GM21423 (cell line): ENCODE measurements at regions not wholly inside any gene's neighbourhood (a gene's known extent, or its start where the extent isn't known, plus 50 kb on each side); places are given as distances from the start of the nearest gene placed in this dataset.
"Not testable (repeated sequence)": the region's sequence is repeated elsewhere in the genome, so short reads cannot be mapped to it uniquely, and the experiment has no call there.

Experiments
- ATAC-seq: cut with Tn5 transposase; IDR thresholded peaks from one replicate; pipeline ENCODE4 v1.9.1; 2021; ENCODE audit warnings: mild to moderate bottlenecking, moderate library complexity; ENCODE audit not compliant: unreplicated experiment

DNA sequence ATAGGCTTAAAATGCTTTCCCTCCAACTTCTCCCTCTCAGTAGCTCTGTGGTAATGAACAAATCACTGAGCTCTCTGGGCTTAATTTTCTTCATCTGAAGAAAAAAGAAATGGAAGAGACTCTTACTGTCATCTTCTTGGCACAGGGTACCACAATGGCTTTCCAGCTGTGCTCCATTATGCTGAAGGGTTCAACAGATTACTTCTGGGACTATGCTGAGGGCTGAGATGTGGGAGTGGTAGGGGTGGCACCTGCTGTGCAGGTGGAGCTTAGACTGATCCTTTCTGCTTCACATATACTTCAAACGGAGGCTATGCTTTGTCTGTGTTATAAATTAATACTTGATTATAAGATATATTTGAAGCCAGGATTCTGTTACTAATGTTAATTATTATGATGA lies 840.2 kb upstream of the C9orf72 start:
- no peak for ATAC-seq

DNA sequence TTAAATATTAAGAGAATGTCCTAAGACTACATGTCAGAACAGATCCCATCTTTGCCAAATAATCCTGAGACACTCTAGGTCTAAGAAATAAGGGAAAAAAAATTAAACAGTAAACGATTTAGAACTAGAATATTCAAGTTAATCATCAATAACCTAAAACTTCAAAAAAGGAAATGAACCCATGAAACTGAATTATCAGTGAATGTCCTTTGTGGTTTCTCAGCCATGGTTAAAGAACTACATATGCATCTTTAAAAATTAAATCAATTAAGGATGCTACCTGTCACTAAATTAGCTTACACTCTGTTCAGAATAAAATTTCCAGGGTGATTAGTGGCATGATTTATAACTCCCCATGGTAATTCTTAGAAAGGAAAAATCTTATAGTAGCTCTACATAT lies 850.0 kb upstream of the C9orf72 start:
- no peak for ATAC-seq

DNA sequence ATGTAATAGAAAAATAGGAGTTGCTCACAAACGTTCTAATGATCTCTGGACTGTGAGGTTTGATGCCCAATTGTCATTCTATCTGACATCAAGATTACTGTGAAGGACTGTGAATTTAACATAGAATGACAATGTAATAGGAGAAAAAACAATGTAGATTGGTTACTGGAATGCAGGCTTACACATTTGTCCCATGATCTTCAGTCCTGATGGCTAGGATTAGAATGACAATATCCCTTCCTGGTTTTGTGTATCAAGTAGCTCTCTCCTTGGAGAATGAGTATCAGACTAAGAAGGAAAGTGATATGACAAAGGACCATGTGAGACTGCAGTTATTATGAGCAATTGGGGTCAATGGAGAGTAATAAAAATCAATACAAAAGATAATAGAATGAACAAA lies 862.2 kb upstream of the C9orf72 start:
- ATAC-seq: no peak

DNA sequence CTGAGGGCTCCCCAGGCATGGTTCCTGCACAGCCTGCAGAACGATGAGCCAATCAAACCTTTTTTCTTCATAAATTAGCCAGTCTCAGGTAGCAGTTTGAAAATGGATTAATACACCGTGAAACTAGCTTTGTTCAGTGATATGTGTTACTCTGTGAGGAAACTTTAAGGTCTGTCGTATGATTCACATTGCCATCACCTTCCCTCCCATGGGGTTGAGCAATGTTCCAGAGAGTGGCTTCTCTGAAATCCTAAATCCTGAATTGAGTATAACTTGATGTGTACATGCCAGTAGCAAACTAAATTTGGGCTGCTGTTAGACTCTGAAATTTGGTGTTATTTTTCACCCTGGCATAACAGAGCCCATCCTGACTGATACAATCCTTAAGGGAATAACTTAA lies 866.4 kb upstream of the C9orf72 start:
- no peak for ATAC-seq

DNA sequence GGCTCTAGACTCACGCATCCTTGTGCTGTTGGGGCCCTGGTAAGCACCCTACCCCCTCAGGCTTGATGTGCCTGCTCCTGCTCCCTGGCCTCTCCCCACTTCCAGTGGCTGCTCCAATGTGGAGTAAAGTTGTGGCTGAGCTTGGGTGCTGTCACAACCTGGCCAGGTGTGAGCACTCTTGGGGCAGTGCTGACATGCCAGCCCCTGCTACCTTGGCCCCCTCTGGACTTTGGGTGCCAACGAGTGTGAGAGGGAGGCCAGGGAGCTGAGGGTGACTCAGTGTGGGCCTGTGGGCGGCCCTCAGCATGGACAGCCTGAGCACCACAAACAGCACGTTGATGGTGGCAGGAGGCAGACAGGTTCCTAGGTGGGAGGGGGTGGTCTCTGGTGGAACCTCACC lies 870.2 kb upstream of the C9orf72 start:
- ATAC-seq: no peak

DNA sequence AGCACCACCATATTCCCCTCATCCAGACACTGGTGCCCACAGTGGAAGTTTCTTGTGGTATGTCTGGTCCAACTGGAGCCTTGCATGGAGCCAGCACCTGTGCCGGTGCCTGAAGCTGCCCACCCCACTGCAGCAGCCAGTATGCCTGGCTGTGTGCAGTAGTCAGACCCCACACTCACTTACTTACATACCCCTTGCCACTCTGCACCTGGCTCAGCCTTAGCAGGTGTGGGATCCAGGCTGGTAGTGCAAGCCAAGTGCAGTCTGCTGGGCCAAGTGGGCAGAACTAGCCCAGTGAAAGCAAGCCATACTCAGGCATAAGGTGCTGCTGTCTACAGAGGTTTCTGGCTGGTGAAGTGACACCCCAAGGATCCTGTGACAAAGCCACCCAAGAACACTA lies 871.4 kb upstream of the C9orf72 start:
- ATAC-seq: no peak

DNA sequence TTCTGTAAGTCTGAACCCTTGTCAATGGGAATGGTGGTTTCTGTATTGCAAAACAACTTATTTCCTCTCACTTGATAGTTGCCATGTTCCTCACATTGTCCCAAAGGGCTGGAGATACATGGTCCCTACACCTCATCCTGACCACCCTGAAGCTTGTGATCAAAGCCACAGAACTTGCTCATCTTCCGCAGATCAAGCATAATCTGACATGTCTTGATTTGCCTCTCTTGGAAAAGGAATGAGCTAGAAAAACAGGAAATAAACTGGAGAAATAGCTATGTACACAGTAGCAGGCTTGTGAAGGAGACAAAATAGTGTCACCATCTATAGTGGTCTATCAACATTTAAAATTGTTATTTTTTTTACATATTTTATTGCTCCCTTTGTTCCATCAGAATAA lies 871.9 kb upstream of the C9orf72 start:
- ATAC-seq: no peak

DNA sequence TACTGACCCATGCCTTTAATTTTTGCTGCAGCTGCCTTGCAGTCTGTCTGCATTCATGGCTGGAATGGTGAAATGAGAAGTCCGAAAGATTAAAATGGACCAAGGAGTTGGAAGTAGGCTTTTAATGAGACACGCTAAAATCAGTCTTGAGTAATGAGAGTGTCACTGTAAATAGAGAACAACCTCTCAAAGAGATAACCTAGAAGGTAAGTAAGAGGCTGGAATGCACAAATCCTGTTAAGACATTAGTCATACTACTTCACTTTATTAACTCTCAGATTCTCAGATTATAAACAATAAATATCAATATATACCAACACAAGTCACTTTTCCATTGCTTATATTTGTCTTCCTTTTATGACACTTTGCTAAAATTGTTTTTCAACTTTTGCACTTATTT lies 880.6 kb upstream of the C9orf72 start:
- ATAC-seq: no peak

DNA sequence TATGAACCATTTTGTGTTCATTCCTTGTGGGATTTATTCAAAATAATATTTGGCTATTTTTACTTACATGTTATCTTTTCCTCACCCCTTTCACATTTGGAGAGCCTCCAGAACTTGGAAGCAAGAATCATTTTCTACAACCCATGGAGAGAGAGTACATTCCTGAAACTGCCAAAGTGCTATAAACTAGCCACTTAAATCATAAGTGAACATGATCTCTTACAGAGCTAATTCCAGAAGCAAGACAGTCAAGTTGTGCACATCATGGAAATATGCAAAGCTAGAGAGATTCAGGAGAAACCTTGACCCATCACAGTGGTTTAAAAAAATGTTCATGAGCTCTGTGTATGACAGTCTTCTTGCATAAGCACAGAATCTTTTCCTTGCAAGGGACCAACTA lies 883.6 kb upstream of the C9orf72 start:
- ATAC-seq: no peak

DNA sequence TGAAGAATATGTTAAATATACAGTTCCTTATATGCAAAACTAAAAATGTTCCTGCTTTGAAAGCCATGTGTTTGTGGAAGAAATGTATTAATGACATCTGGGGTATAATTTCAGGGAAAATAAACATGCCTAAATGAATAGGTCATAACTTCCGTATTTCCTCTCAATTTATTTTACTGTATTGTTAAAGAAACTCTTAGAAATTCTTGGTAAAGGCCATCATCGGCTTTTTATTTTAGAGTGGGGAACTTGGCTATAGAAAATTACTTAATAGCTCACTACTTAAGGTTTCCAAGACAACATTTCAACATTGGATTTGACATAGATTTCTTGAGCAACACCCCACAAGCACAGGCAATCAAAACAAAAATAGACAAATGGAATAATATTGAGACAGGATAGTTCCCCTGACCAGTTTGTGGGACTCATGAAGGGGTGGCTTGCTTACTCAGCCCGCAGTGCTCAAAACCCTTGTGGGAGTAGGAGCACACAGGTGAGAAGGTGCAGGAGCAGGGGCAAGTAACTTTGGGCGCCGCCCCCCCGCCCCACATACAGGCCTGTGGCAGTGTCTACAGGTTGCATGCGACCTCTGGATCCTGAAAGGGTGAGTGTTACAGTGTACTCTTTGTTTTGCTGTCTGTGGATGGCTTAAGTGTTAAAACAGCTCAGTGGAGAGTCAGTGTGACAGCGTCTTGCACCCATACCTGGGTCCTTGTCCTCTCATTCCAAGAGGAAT lies 891.4 kb upstream of the C9orf72 start:
- no peak for ATAC-seq

DNA sequence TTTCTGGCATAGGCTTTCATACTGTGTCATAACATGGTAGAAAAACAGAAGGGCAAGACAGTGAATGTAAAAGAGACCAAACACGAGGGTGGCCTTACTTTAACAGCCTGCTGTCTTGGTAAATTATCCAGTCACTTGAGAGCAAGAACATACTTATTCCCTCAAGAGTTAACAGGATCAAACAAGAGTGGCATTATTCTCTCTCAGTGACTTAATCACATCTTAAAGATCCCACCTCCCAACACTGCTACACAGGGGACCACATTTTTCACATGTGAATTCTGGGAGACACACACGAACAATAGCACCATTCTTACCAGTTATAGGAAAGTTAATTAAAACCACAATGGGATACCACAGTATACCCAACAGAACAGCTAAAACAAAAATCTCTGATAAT lies 898.0 kb upstream of the C9orf72 start:
- no peak for ATAC-seq

DNA sequence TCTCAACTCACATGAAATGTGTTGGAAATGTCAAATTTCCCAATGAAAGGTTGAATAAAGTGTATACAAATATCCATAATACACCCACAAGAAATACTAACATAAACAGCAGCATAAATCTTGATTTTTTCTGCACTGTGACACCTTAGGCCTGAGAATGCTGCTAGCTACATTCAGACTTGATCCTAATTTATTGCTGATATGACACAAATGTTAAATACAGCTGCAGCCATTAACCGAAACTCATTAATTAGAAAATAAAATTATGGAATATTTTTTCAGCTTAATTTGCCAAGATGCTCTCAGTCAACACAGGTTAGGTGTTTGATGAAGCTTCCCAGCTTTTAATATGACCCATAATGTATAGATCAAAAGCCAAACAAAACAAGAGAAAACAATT lies 914.3 kb upstream of the C9orf72 start:
- ATAC-seq: no peak

DNA sequence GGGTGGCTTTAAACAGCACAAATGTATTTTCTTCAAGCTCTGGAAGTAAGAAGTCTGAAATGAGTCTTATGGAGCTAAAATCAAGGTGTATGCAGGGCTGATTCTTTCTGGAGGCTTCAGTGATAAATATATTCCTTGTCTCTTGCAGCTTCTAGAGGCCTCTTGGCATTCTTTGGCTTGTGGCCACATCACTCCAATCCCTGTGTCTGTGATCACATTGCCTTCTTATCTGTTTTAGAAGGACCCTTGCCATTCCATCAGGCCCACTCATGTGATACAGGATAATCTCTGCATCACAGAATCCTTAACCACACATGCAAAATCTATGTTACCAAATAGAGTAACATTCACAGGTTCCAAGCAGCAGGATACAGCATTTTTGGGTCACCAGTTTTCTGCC lies 917.8 kb upstream of the C9orf72 start:
- no peak for ATAC-seq

DNA sequence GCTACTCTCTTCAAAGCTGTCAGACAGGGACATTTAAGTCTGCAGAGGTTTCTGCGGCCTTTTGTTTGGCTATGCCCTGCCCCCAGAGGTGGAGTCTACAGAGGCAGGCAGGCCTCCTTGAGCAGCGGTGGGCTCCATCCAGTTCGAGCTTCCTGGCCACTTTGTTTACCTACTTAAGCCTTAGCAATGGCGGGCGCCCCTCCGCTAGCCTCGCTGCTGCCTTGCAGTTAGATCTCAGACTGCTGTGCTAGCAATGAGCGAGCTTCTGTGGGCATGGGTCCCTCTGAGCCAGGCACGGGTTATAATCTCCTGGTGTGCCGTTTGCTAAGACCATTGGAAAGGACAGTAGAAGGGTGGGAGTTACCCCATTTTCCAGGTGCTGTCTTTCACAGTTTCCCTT lies 924.9 kb upstream of the C9orf72 start:
- not testable (repeated sequence) for ATAC-seq

DNA sequence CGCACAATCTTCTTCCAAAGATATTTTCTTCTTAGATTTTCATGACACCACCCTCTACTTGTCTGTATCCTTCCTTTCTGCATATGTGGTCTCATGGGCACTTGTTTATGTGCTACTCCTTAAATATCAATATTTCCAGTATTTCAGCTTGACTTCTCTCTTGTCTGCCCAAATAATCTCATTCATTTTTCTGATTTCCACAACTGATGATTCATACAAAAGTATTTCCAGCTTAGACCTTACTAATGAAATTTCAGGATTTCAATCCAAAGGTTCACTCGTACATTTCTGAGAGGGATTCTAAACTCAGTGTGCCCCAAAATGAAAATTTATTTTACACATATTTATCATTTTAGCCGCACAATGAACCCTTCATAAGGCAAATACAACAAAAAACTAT lies 928.9 kb upstream of the C9orf72 start:
- no peak for ATAC-seq

DNA sequence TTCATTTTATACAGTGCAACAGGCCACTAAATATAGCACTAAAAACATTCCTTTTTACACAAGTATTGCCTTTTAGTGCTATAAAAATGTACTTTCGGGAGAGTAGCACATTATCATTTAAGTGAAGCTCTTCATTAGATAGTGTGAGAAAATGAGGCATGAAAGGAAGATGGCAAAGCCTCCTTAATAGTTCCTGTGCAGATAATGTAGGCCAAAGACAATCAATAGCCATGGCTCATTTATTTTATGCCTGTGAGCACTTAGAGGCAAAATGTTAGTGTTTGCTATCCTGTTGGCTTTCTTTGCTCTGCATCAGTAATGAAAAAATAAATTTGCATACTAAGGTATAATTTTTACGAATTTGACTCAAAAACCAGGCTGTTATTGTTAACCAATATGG lies 929.5 kb upstream of the C9orf72 start:
- no peak for ATAC-seq

DNA sequence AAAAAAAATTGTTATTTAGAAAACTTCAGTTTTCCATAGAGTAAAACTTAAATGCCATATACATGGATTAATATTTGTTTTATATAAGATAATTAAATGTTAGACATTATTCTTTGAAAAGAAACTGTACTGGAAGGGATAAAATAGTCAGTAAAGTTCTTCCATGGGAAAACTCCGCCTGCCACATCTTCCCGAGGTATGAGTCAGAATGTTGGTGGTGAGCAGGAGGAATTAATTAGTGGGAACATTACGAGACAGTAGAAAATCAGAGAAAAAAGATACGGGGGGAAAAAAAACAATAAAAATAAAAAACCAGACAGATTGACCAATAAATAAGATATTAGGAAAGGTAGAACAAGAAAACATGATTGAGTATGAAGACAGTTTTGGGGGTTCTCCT lies 930.3 kb upstream of the C9orf72 start:
- ATAC-seq: no peak

DNA sequence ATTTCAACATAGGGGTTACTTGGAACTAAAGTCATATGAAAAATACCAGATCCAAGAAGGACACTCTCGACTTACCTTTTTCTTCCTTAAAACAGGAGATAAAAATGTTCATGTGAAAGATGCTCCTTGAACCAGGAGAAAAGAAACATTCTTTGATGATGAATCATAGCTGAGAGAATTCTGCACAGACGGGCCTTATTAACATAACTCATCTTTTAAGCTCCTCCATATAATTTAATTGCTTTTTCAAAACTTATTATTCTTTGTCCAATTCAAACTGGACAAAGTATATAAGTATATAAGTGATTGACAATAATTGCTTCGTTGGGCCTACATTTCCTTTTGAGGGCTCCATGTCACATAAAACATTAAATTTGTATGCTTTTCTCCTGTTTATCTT lies 945.2 kb upstream of the C9orf72 start:
- no peak for ATAC-seq

DNA sequence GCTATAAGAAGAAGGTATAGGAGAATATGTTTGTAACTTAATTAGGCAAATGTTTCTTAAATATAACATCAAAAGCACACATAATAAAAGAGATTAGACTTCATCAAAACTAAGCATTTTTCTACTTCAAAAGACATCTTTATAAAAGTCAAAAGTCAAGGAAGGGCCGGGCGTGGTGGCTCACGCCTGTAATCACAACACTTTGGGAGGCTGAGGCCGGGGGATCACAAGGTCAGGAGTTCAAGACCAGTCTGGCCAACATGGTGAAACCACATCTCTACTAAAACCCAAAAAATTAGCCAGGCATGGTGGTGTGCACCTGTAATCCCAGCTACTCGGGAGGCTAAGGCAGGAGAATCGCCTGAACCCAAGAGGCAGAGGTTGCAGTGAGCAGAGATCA lies 951.0 kb upstream of the C9orf72 start:
- ATAC-seq: not testable (repeated sequence)

DNA sequence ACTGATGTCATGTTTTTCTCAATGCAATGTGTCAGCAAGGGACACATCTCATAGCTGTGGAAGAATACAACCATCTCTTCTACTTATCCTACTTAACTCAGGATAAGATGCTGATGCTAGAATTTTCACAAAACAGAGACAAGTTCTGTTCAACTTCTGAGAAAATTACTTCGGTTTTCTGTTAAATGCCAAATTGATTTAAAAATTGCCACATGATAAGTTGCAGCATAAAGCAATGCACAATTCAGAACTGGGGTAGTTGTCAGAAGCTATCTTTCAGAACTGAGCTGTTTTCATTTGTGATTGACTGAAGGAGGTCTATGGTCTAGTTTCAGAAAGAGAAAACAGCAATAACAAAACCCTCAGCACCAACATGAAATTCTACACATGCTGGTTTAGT lies 954.8 kb upstream of the C9orf72 start:
- ATAC-seq: no peak

DNA sequence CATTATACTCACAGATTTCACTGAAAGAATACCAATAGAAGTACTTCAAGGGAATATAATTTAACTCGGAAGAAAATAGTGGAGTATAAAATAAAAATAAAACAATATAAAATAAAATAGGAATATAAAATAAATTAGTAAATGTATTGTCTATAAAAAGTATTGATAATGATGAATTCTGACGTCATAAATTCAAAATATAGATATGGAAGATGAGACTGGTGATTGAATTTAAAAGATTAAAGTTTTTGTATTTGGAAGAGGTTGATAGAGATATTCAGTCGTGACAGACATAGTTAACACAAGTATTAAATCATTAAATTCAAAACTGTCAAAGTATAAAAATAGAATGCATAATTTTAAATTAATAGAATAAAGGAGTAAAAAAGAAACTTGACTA lies 964.9 kb upstream of the C9orf72 start:
- no peak for ATAC-seq

DNA sequence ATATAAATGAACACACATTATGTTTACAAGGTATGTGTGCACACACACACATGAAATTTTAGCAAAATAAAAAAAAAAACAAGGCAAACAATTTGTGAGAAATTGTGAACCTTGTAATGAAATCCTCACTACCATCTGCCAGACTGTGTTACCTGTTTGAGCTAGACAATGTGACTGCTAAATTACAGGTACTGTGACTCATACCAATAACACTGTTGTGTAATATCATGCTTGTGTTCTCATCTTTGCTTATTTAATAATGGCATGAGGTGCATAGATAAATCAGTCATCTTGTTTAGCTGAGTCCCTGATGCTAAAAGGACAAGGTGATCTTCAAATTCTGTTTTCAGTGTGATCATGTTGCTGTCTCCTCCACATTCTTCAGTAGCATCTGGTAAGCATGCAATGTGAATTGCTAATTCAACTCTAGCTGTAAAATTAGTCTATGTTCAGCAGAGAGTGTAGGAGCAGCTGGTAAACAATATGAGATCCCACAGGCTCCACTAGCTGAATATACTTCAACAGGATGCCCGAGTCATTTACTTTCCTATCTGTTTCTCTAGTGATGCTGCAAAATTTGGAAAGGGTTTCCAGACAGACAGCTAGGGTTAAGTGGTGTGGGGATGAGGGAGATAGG lies 966.3 kb upstream of the C9orf72 start:
- ATAC-seq: no peak

DNA sequence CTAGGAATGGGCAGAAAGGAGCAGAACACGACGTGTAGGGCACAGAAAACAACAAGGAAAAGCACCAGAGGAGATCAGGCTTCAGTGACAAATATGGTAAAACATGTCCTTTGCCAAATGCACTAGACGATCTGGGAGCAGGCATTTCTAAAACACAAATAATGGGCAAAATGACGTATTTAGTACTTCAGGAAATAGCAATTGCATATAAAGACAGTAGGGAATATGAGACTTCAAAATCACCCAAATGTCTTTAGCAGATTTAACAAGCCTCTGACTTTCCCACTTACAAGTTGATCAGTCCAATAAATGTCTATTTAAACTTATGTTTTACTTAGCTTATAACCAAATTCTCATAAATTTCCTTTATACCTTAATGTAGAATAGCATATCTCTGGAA lies 969.6 kb upstream of the C9orf72 start:
- no peak for ATAC-seq
